ENCODE measurements at regions not wholly inside any gene's neighbourhood (a gene's known extent, or its start where the extent isn't known, plus 50 kb on each side); places are given as distances from the start of the nearest gene placed in this dataset.

GRCh38 chr5:89401012-89401411 lies 518.0 kb upstream of the MEF2C start:
- POLR2A ChIA-PET (ENCODE audit: unreplicated experiment), result no interaction called here

GRCh38 chr5:89399548-89399947 lies 516.6 kb upstream of the MEF2C start:
- Histone ChIP-seq H3K9ac (ENCODE audit: low read length) (no peak overlapping the region), H3K9me3 (ENCODE audit: low read length) (no peaks in the 10 kb centered on the region), H3F3A (ENCODE audit: low read length, unreplicated experiment) (no peaks in the 10 kb centered on the region), H4K20me1 (ENCODE audit: low read length) (no peaks in the 10 kb centered on the region), H3K27ac (ENCODE audit: low read length) (no peak overlapping the region), H3K9me2 (replicated peaks; ENCODE audit: low read length) (no peaks in the 10 kb centered on the region), H2AFZ (ENCODE audit: low read length) (no peak overlapping the region), H3K4me3 (ENCODE audit: low read length) (no peak overlapping the region), H3K79me2 (ENCODE audit: low read length) (no peaks in the 10 kb centered on the region), H3K4me1 (ENCODE audit: insufficient read depth, low read length) (peaks cover 15% of the 10 kb centered on the region), H3K36me3 (ENCODE audit: low read depth, low read length) (no peaks in the 10 kb centered on the region), H3K27me3 (ENCODE audit: low read length) (no peaks in the 10 kb centered on the region), H3K4me2 (ENCODE audit: low read length) (no peak overlapping the region)
- ChIA-PET CTCF (no interaction called here), POLR2A (ENCODE audit: unreplicated experiment) (no interaction called here)
- TF ChIP-seq CTCF (conservative IDR thresholded peaks at IDR 0.05; ENCODE audit: low read depth, low read length) (no peak), EZH2 (IDR thresholded peaks at IDR 0.05; ENCODE audit: low read length, unreplicated experiment) (no peak), EZH2phosphoT487 (IDR thresholded peaks at IDR 0.05; ENCODE audit: borderline replicate concordance, low read length) (no peak)
- no TSS peak for BruUV-seq (replicated peaks)
- ATAC-seq, result no peak
- intact Hi-C loops (cut with micrococcal nuclease), result no loop called here
- DNase-seq, result peak; percentile 15

More at GRCh38 chr5:89401012-89401411, 518.0 kb upstream of the MEF2C start:
- Histone ChIP-seq H3K9ac (ENCODE audit: low read length) (no peak overlapping the region), H3K9me2 (replicated peaks; ENCODE audit: low read length) (no peaks in the 10 kb centered on the region), H3F3A (ENCODE audit: low read length, unreplicated experiment) (no peaks in the 10 kb centered on the region), H3K79me2 (ENCODE audit: low read length) (no peaks in the 10 kb centered on the region), H2AFZ (ENCODE audit: low read length) (no peak overlapping the region), H3K4me1 (ENCODE audit: insufficient read depth, low read length) (peaks cover 15% of the 10 kb centered on the region), H4K20me1 (ENCODE audit: low read length) (no peaks in the 10 kb centered on the region), H3K9me3 (ENCODE audit: low read length) (no peaks in the 10 kb centered on the region), H3K4me2 (ENCODE audit: low read length) (no peak overlapping the region), H3K4me3 (ENCODE audit: low read length) (no peak overlapping the region), H3K27ac (ENCODE audit: low read length) (no peak overlapping the region), H3K36me3 (ENCODE audit: low read depth, low read length) (no peaks in the 10 kb centered on the region), H3K27me3 (ENCODE audit: low read length) (no peaks in the 10 kb centered on the region)
- intact Hi-C loops (cut with micrococcal nuclease), result no loop called here
- ATAC-seq (no peak), DNase-seq (no peak)
- CTCF ChIA-PET, result no interaction called here
- no TSS peak for BruUV-seq (replicated peaks)
- TF ChIP-seq EZH2 (IDR thresholded peaks at IDR 0.05; ENCODE audit: low read length, unreplicated experiment), result no peak
- TF ChIP-seq CTCF (conservative IDR thresholded peaks at IDR 0.05; ENCODE audit: low read depth, low read length), result no peak
- TF ChIP-seq EZH2phosphoT487 (IDR thresholded peaks at IDR 0.05; ENCODE audit: borderline replicate concordance, low read length), result no peak

GRCh38 chr5:89397096-89397495 lies 514.1 kb upstream of the MEF2C start:
- H3K9ac ChIP-seq (ENCODE audit: low read length), result peak overlapping the region; percentile 37; the same call in 1 of the 2 replicates
- no peaks in the 10 kb centered on the region for H3K79me2 ChIP-seq (ENCODE audit: low read length)
- intact Hi-C loops (cut with micrococcal nuclease), result no loop called here
- peak overlapping the region; percentile 70 for H3K27ac ChIP-seq (ENCODE audit: low read length)
- peak overlapping the region; percentile 11; the same call in 1 of the 2 replicates for H2AFZ ChIP-seq (ENCODE audit: low read length)
- H3F3A ChIP-seq (ENCODE audit: low read length, unreplicated experiment), result no peaks in the 10 kb centered on the region
- TF ChIP-seq EZH2phosphoT487 (IDR thresholded peaks at IDR 0.05; ENCODE audit: borderline replicate concordance, low read length) (no peak), EZH2 (IDR thresholded peaks at IDR 0.05; ENCODE audit: low read length, unreplicated experiment) (no peak), CTCF (conservative IDR thresholded peaks at IDR 0.05; ENCODE audit: low read depth, low read length) (no peak)
- ATAC-seq (peak; percentile 76), DNase-seq (peak; percentile 67)
- CTCF ChIA-PET, result no interaction called here
- POLR2A ChIA-PET (ENCODE audit: unreplicated experiment), result no interaction called here
- peaks cover 15% of the 10 kb centered on the region for H3K4me1 ChIP-seq (ENCODE audit: insufficient read depth, low read length)
- no peak overlapping the region for H3K4me3 ChIP-seq (ENCODE audit: low read length)
- peak overlapping the region; percentile 16 for H3K4me2 ChIP-seq (ENCODE audit: low read length)
- no peaks in the 10 kb centered on the region for H3K9me2 ChIP-seq (replicated peaks; ENCODE audit: low read length)
- H3K9me3 ChIP-seq (ENCODE audit: low read length), result no peaks in the 10 kb centered on the region
- H4K20me1 ChIP-seq (ENCODE audit: low read length), result no peaks in the 10 kb centered on the region
- H3K27me3 ChIP-seq (ENCODE audit: low read length), result no peaks in the 10 kb centered on the region
- BruUV-seq (replicated peaks), result no TSS peak
- H3K36me3 ChIP-seq (ENCODE audit: low read depth, low read length), result no peaks in the 10 kb centered on the region

Measured in PC-3 (cell line).